Spleen (tissue), 11 donors: ENCODE measurements at regions not wholly inside any gene's neighbourhood (a gene's known extent, or its start where the extent isn't known, plus 50 kb on each side); places are given as distances from the start of the nearest gene placed in this dataset.
A peak's percentile ranks its signal among the peaks of the same experiment; 100 is the strongest.

ENCODE experiments used
- DNase-seq: peaks from one replicate; pipeline ENCODE4 v3.0.0-alpha.2; 2020
- H3K27ac ChIP-seq, 8 donors: fragments of 200-600 bp; sonication (generic) in 7 of 8; 1 replicate in 4 of 8; 2 replicates in 4 of 8; pipeline versions ENCODE4 v1.5.0 to v1.8.0; 2016 to 2021; ENCODE audit warnings: inconsistent platforms in 4 of 8, mild to moderate bottlenecking in 4 of 8, moderate library complexity in 1 of 8
- H3K27me3 ChIP-seq, 7 donors: fragments of 200-600 bp; sonication (generic) in 6 of 7; replicated peaks in 1 of 7; 1 replicate in 4 of 7; 2 replicates in 3 of 7; pipeline versions ENCODE4 v1.5.0 to v1.8.0; 2016 to 2021; ENCODE audit warnings: inconsistent platforms in 3 of 7, mild to moderate bottlenecking in 1 of 7
- H3K36me3 ChIP-seq, 6 donors: fragments of 200-600 bp; sonication (generic) in 5 of 6; 1 replicate in 4 of 6; 2 replicates in 2 of 6; pipeline versions ENCODE4 v1.5.0 to v1.8.0; 2016 to 2021; ENCODE audit warnings: inconsistent platforms in 2 of 6
- H3K4me1 ChIP-seq, 6 donors: fragments of 200-600 bp; sonication (generic) in 5 of 6; 1 replicate in 3 of 6; 2 replicates in 3 of 6; pipeline versions ENCODE4 v1.5.0 to v1.8.0; 2016 to 2021; ENCODE audit warnings: inconsistent platforms in 3 of 6
- H3K4me3 ChIP-seq, 8 donors: fragments of 200-600 bp; sonication (generic) in 7 of 8; 1 replicate in 4 of 8; 2 replicates in 4 of 8; pipeline versions ENCODE4 v1.5.0 to v1.8.0; 2016 to 2021; ENCODE audit warnings: inconsistent platforms in 4 of 8, mild to moderate bottlenecking in 4 of 8, moderate library complexity in 2 of 8
- H3K9me3 ChIP-seq, 8 donors: fragments of 200-600 bp; sonication (generic) in 7 of 8; 1 replicate in 4 of 8; 2 replicates in 4 of 8; pipeline versions ENCODE4 v1.5.0 to v1.8.0; 2016 to 2021; ENCODE audit warnings: inconsistent platforms in 4 of 8
- CTCF ChIP-seq, 11 experiments: fragments of 200-600 bp in 7 of 11; fragments of 450-650 bp in 4 of 11; sonication (generic) in 4 of 11; IDR thresholded peaks in 8 of 11; conservative IDR thresholded peaks in 3 of 11; 1 replicate in 7 of 11; 2 replicates in 4 of 11; pipeline versions ENCODE4 v1.4.0 to v1.8.0; 2016 to 2021; ENCODE audit warnings: antibody characterized with exemption in 11 of 11, inconsistent platforms in 4 of 11, mild to moderate bottlenecking in 1 of 11
- POLR2A ChIP-seq, 3 donors: fragments of 450-650 bp; IDR thresholded peaks; one replicate each; pipeline ENCODE4 v1.5.1; 2017; ENCODE audit warnings: antibody characterized with exemption in 3 of 3, mild to moderate bottlenecking in 1 of 3
- POLR2AphosphoS5 ChIP-seq, 3 donors: sonication (generic); formaldehyde crosslinking; IDR thresholded peaks; one replicate each; pipeline ENCODE4 v1.5.1; 2017; ENCODE audit warnings: antibody characterized with exemption in 3 of 3
- WGBS, 5 donors: extraction: QIAGEN DNeasy Blood & Tissue Kit in 3 of 5; methylation state at CpG; one replicate each; pipeline versions ENCODE4 v1.1.5 to v1.1.7; 2013 to 2018; 5-methylcytosine and 5-hydroxymethylcytosine counted together
- intact Hi-C: fragments of 100-400 bp; cut with DNase I; formaldehyde crosslinking; loops from one replicate; pipeline ENCODE4 v1.15.0; 2023; ENCODE audit warnings: low total_unique reads
- donor health status: healthy with polysubstance abuse.
- donor health status: DM: no; HTN: no; CAD: no; lungs with moderate emphysema.
- donor health status: DM: no; HTN: no; CAD: no.
- donor health status: Bipolar disorder and iron deficiency.
- donor health status: healthy.
- donor health status: DM: no; HTN: no; CAD: no.
- donor health status: DM: yes; HTN: yes; CAD: no.

DNA sequence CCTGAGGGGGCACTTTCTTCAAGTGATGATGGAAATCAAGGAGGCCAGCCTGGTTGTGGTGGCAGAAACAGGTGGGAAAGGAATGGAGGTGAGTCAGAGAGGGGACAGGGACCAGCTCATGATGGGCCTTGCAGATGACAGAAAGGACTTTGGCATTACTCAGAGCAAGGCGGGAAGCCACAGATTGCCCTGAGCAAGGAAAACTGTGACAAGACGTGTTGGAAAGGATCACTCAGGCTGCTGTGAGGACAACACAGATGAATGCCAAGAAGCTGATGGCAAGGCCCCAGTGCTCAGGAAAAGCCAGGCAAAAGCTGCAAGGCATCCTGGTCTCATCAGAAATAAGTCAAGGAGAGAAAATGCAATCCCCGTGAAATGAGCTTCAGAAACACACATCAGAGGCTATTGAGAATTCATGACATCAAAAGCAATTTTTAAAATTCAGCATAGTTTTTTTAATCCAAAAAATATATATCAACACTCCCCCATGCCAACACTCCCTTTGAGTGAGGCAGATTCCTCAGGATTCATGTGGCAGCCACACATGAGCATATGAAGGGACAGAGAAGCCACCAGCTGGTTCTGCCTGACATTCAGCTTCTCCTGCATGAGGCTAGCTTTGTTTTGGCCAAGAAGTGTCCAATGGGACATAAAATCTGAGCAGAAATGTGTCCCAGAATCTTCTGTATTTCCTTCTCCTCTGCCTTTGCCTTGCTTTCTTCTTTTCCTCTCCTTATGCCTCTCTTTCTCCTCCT lies 244.5 kb upstream of the MYO3A start:
- Histone ChIP-seq H3K36me3 (no peaks in the 10 kb centered on the region), H3K9me3 (no peaks in the 10 kb centered on the region), H3K27me3 (no peaks in the 10 kb centered on the region), H3K27ac (no peak overlapping the region), H3K4me3 (no peak overlapping the region), H3K4me1 (peaks cover 0 to 20% (median 0%) of the 10 kb centered on the region in 6 donors)
- TF ChIP-seq CTCF (IDR thresholded peaks at IDR 0.05 in 8 of 11, conservative IDR thresholded peaks at IDR 0.05 in 3 of 11) (no peak), POLR2A (IDR thresholded peaks at IDR 0.05) (no peak), POLR2AphosphoS5 (IDR thresholded peaks at IDR 0.05) (no peak)
- 81 to 91% (median 88%) methylated on average over 3 of the region's 3 CpGs for WGBS, 5 donors
- intact Hi-C loops: no loop called here
- DNase-seq: no peak

- H3K4me3 ChIP-seq: no peak overlapping the region
- WGBS, 5 donors: 65 to 82% (median 79%) methylated on average over 2 of the region's 2 CpGs
- no peak for DNase-seq
- no peak overlapping the region for H3K27ac ChIP-seq
- no peaks in the 10 kb centered on the region for H3K9me3 ChIP-seq
- intact Hi-C loops: no loop called here
- peaks cover 0 to 23% (median 0%) of the 10 kb centered on the region in 6 donors for H3K4me1 ChIP-seq
- no peaks in the 10 kb centered on the region for H3K36me3 ChIP-seq
- TF ChIP-seq POLR2A (IDR thresholded peaks at IDR 0.05) (no peak), CTCF (IDR thresholded peaks at IDR 0.05 in 8 of 11, conservative IDR thresholded peaks at IDR 0.05 in 3 of 11) (no peak), POLR2AphosphoS5 (IDR thresholded peaks at IDR 0.05) (no peak)
- no peaks in the 10 kb centered on the region for H3K27me3 ChIP-seq
These were observed 241.3 kb upstream of the MYO3A start for GRCh38 chr10:25692761-25693160.

- TF ChIP-seq POLR2A (IDR thresholded peaks at IDR 0.05): no peak
- TF ChIP-seq POLR2AphosphoS5 (IDR thresholded peaks at IDR 0.05): no peak
- no peak for TF ChIP-seq CTCF (IDR thresholded peaks at IDR 0.05 in 8 of 11, conservative IDR thresholded peaks at IDR 0.05 in 3 of 11)
- no peaks in the 10 kb centered on the region for H3K27me3 ChIP-seq
- no peak overlapping the region for H3K4me3 ChIP-seq
- intact Hi-C loops: no loop called here
- no peaks in the 10 kb centered on the region for H3K9me3 ChIP-seq
- peaks cover 0 to 23% (median 0%) of the 10 kb centered on the region in 6 donors for H3K4me1 ChIP-seq
- no peak for DNase-seq
- H3K27ac ChIP-seq: peak overlapping the region in 2 of 8 donors; percentile 7 to 42
- no peaks in the 10 kb centered on the region for H3K36me3 ChIP-seq
- 82 to 88% (median 85%) methylated on average over 14 to 15 of the region's 15 CpGs for whole genome bisulfite sequencing, 5 donors
These were observed 239.7 kb upstream of the MYO3A start for GRCh38 chr10:25694206-25694933.

- H3K4me3 ChIP-seq: no peak overlapping the region
- peak overlapping the region in 1 of 8 donors; percentile 42 for H3K27ac ChIP-seq
- 13 to 33% (median 14%) methylated on average over 3 of the region's 3 CpGs for WGBS, 5 donors
- TF ChIP-seq CTCF (IDR thresholded peaks at IDR 0.05 in 8 of 11, conservative IDR thresholded peaks at IDR 0.05 in 3 of 11): no peak
- TF ChIP-seq POLR2AphosphoS5 (IDR thresholded peaks at IDR 0.05): no peak
- no peak for TF ChIP-seq POLR2A (IDR thresholded peaks at IDR 0.05)
- no peaks in the 10 kb centered on the region for H3K36me3 ChIP-seq
- H3K4me1 ChIP-seq: peaks cover 0 to 23% (median 0%) of the 10 kb centered on the region in 6 donors
- intact Hi-C loops: no loop called here
- no peaks in the 10 kb centered on the region for H3K27me3 ChIP-seq
- no peak for DNase-seq
- no peaks in the 10 kb centered on the region for H3K9me3 ChIP-seq
These were observed 239.1 kb upstream of the MYO3A start for GRCh38 chr10:25694971-25695370.
